GM13976 (cell line): ENCODE measurements at regions not wholly inside any gene's neighbourhood (a gene's known extent, or its start where the extent isn't known, plus 50 kb on each side); places are given as distances from the start of the nearest gene placed in this dataset.

Experiments used
- DNase-seq: peaks from one replicate; pipeline ENCODE4 v3.0.0; 2012; ENCODE audit warnings: low spot score
- in situ Hi-C: fragments of 300-500 bp; cut with MboI; formaldehyde crosslinking; loops from one replicate; pipeline ENCODE4 v1.12.0; 2022; ENCODE audit warnings: low sequenced_read_pairs, mixed read lengths, inconsistent platforms; ENCODE audit not compliant: unreplicated experiment
- TF ChIP-seq, protein P1 (sequence below): IDR thresholded peaks from 2 replicates; pipeline ENCODE4 v1.5.1; 2012; ENCODE audit warnings: borderline replicate concordance, mild to moderate bottlenecking; ENCODE audit not compliant: insufficient read depth; ENCODE audit errors: extremely low read depth, missing control alignments, control extremely low read depth

DNA sequence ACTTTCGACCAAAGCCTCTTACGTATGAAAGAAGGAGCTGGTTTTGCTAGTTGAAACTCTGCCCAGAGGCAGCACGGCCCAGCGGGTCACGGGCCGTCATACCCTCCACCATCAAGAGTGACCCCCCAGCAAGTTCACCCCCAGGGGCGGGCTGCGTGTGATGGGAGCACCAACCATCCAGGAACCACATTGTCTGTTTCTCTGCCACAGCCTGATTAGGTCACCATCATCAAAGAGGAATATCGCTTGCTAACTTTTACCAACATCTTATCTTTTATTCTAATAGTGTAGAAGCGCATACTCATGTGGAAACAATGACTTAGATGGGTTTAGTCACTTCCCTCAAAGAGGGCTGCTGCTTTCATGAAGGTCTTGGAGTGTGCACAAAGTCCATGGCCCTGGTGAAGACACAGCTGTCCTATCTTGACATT, 116.6 kb upstream of the SMIM21 start:
- TF ChIP-seq, protein P1, sequence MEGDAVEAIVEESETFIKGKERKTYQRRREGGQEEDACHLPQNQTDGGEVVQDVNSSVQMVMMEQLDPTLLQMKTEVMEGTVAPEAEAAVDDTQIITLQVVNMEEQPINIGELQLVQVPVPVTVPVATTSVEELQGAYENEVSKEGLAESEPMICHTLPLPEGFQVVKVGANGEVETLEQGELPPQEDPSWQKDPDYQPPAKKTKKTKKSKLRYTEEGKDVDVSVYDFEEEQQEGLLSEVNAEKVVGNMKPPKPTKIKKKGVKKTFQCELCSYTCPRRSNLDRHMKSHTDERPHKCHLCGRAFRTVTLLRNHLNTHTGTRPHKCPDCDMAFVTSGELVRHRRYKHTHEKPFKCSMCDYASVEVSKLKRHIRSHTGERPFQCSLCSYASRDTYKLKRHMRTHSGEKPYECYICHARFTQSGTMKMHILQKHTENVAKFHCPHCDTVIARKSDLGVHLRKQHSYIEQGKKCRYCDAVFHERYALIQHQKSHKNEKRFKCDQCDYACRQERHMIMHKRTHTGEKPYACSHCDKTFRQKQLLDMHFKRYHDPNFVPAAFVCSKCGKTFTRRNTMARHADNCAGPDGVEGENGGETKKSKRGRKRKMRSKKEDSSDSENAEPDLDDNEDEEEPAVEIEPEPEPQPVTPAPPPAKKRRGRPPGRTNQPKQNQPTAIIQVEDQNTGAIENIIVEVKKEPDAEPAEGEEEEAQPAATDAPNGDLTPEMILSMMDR: no peak
- DNase-seq: no peak
- in situ Hi-C loops: no loop called here

DNA sequence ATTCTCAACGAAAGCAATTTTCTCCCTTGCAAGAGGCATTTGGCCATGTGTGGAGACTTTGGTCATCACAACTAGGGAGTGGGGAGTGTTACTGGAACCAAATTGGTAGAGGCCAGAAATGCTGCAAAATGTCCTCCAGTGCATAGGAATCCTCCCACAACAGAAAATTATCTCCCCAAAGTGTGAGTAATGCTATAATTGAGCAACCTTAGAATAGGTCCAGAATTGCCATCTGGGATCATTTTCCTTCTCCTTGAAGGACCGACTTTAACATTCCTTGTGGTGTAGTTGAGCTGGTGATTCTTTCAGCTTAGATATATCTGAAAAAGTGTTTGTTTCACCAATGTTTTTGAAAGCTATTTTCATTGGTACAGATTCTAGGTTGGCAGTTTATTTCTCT, 111.2 kb upstream of the SMIM21 start:
- TF ChIP-seq, protein P1: no peak
- in situ Hi-C loops: no loop called here
- DNase-seq: no peak

DNA sequence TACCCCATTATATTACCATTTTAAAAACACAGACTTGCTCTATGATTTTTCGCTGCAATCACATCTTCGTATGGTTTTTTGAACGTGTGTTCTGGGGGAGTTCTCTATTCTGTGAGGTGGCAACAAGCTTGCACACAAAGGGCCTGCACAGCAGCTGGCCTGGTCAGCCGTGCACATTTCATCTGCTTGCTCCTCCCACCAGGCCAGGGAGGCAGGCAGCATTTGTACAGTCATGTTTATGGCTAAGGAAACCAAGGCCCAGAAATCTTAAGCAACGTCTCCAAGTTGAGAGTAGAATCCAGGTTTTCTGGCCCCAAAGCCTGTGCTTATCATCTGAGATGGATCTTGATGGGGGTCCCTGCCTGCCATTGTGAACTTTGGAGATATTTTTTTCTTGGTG, 106.4 kb upstream of the SMIM21 start:
- in situ Hi-C loops: no loop called here
- no peak for DNase-seq
- TF ChIP-seq, protein P1: no peak

DNA sequence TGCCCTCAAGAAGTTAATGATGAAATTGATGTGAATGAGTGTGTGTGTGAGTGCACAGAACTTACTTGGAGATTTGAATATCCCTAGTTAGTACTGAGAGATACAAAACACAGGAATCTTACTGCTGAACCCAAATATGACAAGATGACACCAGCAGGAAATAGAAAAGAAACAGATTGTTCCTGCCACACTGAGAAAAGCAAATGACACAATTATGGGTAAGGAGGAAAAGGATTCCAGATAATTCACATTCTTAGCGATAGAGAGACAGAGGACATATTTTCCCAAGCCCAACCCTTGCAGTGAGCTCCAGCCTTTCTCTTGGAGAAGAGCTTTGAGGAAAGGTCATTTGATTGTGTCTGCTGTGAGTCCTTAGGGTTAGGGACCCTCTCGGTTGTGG, 105.7 kb upstream of the SMIM21 start:
- DNase-seq: no peak
- in situ Hi-C loops: no loop called here

DNA sequence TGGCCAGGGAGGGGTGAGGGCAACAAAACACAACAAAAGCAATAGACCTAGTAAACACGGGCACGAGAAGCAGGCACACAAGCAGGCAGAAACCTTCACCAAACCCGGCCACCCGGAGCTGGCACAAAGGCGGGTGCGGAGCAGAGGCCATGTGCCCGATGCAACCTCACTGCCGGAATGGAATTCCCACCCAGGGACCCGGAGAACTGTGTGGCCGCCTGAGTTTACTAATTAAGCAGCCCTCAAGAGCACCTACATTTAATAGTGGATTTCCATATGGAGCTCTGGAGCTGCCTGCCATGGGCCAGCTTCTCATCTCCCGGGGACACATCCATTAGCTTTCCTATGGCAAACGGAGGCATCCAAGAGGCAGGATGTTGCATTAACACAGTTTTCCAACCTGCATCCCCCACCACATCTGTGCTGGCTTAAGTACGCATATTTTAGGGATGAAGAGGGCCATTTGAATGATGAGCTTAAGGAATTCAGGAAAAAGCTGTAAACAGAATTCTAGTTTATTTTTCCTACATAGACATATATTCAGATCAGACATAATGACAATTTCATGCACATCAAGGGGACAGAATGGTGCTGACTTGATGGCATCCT, 104.5 kb upstream of the SMIM21 start:
- in situ Hi-C loops: no loop called here
- DNase-seq: no peak
- TF ChIP-seq, protein P1: no peak

More for the DNA sequence above, 105.7 kb upstream of the SMIM21 start:
- TF ChIP-seq, protein P1: no peak

DNA sequence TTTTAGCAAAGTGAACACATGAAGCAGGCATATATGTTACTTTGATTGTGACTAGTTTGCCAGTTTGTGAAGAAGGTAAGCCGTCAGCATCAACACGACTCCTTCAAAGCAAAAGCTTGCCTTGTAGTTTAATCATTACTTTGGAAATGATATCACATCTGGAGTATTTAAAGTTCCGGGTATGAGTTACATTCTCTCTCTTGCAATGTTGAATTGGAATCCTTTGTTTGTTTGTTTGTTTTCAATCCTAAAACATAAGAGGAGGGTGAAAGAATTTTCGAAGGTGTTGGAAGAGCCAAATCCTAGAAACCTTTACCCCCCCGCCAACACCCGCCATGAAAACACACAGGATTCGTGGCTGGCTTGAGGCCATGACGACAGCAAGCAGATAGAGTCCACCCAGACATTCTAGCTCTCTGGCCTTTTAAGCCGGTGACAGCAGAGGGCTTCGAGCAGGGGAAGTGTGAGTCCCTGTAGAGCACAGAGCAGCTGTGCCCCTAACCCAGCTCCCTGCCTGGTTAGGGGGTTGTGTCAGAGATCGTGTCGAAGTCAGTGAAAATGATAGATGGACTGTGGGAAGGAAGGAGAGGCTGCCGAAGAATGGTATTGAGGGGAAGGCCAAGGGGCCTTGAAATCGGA, 103.8 kb upstream of the SMIM21 start:
- TF ChIP-seq, protein P1: no peak
- in situ Hi-C loops: no loop called here
- DNase-seq: no peak
